Neural progenitor cell (in vitro differentiated cells): ENCODE measurements at regions not wholly inside any gene's neighbourhood (a gene's known extent, or its start where the extent isn't known, plus 50 kb on each side); places are given as distances from the start of the nearest gene placed in this dataset.

Experiments used
- DNase-seq: peaks from one replicate; pipeline ENCODE4 v3.0.0-alpha.2; 2016; ENCODE audit warnings: low spot score
- H2AFZ ChIP-seq: fragments of 200-600 bp; sonication (generic); replicated peaks from 2 replicates; pipeline ENCODE4 v1.6.1; 2016; ENCODE audit warnings: antibody characterized with exemption
- H3F3A ChIP-seq: fragments of 200-600 bp; sonication (generic); 2 replicates; pipeline ENCODE4 v1.6.1; 2016; ENCODE audit warnings: antibody characterized with exemption, low read depth
- H3K27ac ChIP-seq: fragments of 200-600 bp; sonication (generic); 2 replicates; pipeline ENCODE4 v1.5.1; 2016; ENCODE audit warnings: mild to moderate bottlenecking
- H3K27me3 ChIP-seq: fragments of 200-600 bp; sonication (generic); 2 replicates; pipeline ENCODE4 v1.6.1; 2016; ENCODE audit warnings: mild to moderate bottlenecking, moderate library complexity
- H3K36me3 ChIP-seq: fragments of 200-600 bp; sonication (generic); 2 replicates; pipeline ENCODE4 v1.5.1; 2016
- H3K4me1 ChIP-seq: fragments of 200-600 bp; sonication (generic); 2 replicates; pipeline ENCODE4 v1.6.1; 2016; ENCODE audit warnings: mixed run types
- H3K4me2 ChIP-seq: fragments of 200-600 bp; sonication (generic); 2 replicates; pipeline ENCODE4 v1.6.1; 2016
- H3K4me3 ChIP-seq: fragments of 200-600 bp; sonication (generic); 2 replicates; pipeline ENCODE4 v1.5.1; 2016
- H3K79me2 ChIP-seq: fragments of 200-600 bp; sonication (generic); 2 replicates; pipeline ENCODE4 v1.6.1; 2016; ENCODE audit warnings: low read depth
- H3K9ac ChIP-seq: fragments of 200-600 bp; sonication (generic); 2 replicates; pipeline ENCODE4 v1.6.1; 2016
- H3K9me3 ChIP-seq: fragments of 200-600 bp; sonication (generic); 2 replicates; pipeline ENCODE4 v1.5.1; 2016; ENCODE audit warnings: low read depth
- H4K20me1 ChIP-seq: fragments of 200-600 bp; sonication (generic); 2 replicates; pipeline ENCODE4 v1.6.1; 2016; ENCODE audit warnings: low read depth
- H3K27ac Mint-ChIP-seq: 3 replicates; pipeline ENCODE4 v1.8.0; 2021; ENCODE audit warnings: mixed read lengths
- H3K27me3 Mint-ChIP-seq: 2 replicates; pipeline ENCODE4 v1.8.0; 2022; ENCODE audit warnings: low read depth, mild to moderate bottlenecking, inconsistent platforms, moderate library complexity, mixed read lengths; ENCODE audit not compliant: insufficient read depth
- H3K36me3 Mint-ChIP-seq: 3 replicates; pipeline ENCODE4 v1.8.0; 2021; ENCODE audit warnings: mixed read lengths
- H3K4me1 Mint-ChIP-seq: 3 replicates; pipeline ENCODE4 v1.8.0; 2021; ENCODE audit warnings: mixed read lengths
- H3K4me3 Mint-ChIP-seq: 3 replicates; pipeline ENCODE4 v1.8.0; 2021; ENCODE audit warnings: mild to moderate bottlenecking, moderate library complexity, mixed read lengths
- H3K9me3 Mint-ChIP-seq: 3 replicates; pipeline ENCODE4 v1.8.0; 2020; ENCODE audit warnings: mixed read lengths
- EZH2 ChIP-seq: fragments of 200-600 bp; sonication (generic); IDR thresholded peaks from 2 replicates; pipeline ENCODE4 v1.6.1; 2017; ENCODE audit warnings: antibody characterized with exemption, mild to moderate bottlenecking, moderate library complexity
- EZH2phosphoT487 ChIP-seq: fragments of 200-600 bp; sonication (generic); IDR thresholded peaks from 2 replicates; pipeline ENCODE4 v1.6.1; 2017; ENCODE audit warnings: antibody characterized with exemption
- TF ChIP-seq, protein P1 (sequence below): fragments of 200-600 bp; sonication (generic); IDR thresholded peaks from 2 replicates; pipeline ENCODE4 v1.5.1; 2017; ENCODE audit warnings: antibody characterized with exemption, mild to moderate bottlenecking

DNA sequence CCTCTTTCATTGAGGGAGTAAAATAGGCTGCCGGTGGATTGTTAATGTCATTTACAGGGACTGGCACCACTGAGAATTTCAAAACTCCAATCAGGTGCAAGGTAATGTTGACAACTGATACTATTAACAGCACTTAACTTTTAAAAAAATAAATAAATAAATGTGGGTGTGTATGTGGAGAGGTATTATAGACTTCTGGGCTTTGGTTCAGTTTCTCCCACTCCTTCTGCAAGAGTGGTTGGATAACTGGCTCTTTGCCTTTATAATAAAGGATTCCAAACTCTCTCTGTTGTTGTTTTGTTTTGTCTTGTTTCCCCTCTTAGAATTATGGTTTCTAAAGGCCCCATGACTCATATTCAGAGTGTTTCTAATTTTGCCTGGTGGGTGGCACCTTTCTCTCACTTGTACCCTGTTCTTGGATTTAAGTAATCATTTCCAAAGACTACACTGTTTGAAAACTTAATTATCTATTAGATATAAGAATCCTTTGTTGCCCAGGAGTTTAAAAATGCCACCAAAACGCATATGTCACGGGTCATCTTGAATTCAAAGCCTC lies 151.6 kb upstream of the ARID2 start:
- Histone ChIP-seq H3K27ac (no peak overlapping the region), H3K36me3 (no peaks in the 10 kb centered on the region), H3K4me3 (no peak overlapping the region), H3F3A (no peaks in the 10 kb centered on the region), H3K9me3 (no peaks in the 10 kb centered on the region), H3K9ac (no peak overlapping the region), H3K4me2 (no peak overlapping the region), H3K4me1 (peaks cover 10% of the 10 kb centered on the region), H3K27me3 (no peaks in the 10 kb centered on the region), H3K79me2 (no peaks in the 10 kb centered on the region), H2AFZ (no peak overlapping the region), H4K20me1 (no peaks in the 10 kb centered on the region)
- DNase-seq: no peak
- no peak overlapping the region for H3K27ac Mint-ChIP-seq
- no peak overlapping the region for H3K4me3 Mint-ChIP-seq
- no peaks in the 10 kb centered on the region for H3K4me1 Mint-ChIP-seq
- peaks cover 10% of the 10 kb centered on the region for H3K27me3 Mint-ChIP-seq
- H3K9me3 Mint-ChIP-seq: no peaks in the 10 kb centered on the region
- TF ChIP-seq, protein P1, sequence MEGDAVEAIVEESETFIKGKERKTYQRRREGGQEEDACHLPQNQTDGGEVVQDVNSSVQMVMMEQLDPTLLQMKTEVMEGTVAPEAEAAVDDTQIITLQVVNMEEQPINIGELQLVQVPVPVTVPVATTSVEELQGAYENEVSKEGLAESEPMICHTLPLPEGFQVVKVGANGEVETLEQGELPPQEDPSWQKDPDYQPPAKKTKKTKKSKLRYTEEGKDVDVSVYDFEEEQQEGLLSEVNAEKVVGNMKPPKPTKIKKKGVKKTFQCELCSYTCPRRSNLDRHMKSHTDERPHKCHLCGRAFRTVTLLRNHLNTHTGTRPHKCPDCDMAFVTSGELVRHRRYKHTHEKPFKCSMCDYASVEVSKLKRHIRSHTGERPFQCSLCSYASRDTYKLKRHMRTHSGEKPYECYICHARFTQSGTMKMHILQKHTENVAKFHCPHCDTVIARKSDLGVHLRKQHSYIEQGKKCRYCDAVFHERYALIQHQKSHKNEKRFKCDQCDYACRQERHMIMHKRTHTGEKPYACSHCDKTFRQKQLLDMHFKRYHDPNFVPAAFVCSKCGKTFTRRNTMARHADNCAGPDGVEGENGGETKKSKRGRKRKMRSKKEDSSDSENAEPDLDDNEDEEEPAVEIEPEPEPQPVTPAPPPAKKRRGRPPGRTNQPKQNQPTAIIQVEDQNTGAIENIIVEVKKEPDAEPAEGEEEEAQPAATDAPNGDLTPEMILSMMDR: no peak
- TF ChIP-seq EZH2 (no peak), EZH2phosphoT487 (no peak)
- H3K36me3 Mint-ChIP-seq: no peaks in the 10 kb centered on the region

DNA sequence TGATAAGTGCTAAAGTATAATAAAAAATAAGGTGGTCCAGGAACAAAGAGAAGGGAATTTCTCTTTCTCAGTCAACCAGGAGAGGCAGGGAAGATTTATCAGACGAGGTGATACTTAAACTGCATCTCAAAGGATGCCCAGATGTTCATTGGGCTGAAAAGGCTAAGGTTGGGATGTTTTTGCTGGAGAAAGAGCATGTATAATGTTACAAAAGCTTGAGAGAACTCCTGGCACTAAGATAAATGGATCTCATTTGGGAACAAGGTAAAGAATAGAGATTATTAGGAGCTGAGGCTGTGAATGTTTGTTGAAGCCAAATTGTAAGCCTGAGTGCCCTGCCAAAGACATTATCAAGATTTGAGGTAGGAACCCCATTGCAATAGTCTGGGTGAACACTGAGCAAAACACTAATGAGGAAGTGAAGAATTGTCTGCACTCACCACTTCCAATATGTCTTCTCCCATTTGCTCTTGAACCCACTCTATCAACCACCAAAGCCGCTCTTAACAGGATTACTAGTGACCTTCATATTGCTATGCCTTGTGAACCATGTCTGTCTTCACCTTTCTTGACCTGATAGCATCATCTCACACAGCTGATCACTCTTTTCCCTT lies 149.0 kb upstream of the ARID2 start:
- no peaks in the 10 kb centered on the region for H3K9me3 Mint-ChIP-seq
- peaks cover 15% of the 10 kb centered on the region for H3K27me3 Mint-ChIP-seq
- Histone ChIP-seq H3K9ac (no peak overlapping the region), H3K36me3 (no peaks in the 10 kb centered on the region), H3K27me3 (no peaks in the 10 kb centered on the region), H2AFZ (no peak overlapping the region), H3F3A (no peaks in the 10 kb centered on the region), H3K4me1 (peaks cover 11% of the 10 kb centered on the region), H4K20me1 (no peaks in the 10 kb centered on the region), H3K9me3 (no peaks in the 10 kb centered on the region), H3K4me2 (no peak overlapping the region), H3K27ac (no peak overlapping the region), H3K4me3 (no peak overlapping the region), H3K79me2 (no peaks in the 10 kb centered on the region)
- no peak overlapping the region for H3K27ac Mint-ChIP-seq
- TF ChIP-seq EZH2phosphoT487 (no peak), EZH2 (no peak)
- TF ChIP-seq, protein P1: no peak
- no peaks in the 10 kb centered on the region for H3K36me3 Mint-ChIP-seq
- H3K4me1 Mint-ChIP-seq: no peaks in the 10 kb centered on the region
- DNase-seq: no peak
- H3K4me3 Mint-ChIP-seq: no peak overlapping the region

DNA sequence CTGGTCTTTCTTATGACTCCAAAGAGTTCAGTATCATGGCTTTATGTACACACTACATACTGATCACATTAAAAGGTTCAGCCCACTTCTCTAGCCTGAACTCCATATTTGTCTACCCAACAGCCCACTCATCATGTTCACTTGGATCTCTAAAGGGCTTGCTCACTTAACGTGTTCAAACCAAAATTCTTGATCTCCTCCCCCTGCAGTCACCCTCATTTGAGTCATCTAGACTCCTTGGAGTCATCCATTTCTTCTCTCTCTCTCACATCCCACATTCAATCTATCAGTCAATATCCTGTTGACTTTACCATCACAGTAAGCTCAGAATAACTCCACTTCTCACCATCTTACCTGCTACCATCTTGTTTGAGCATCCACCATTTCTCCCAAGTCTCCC lies 148.4 kb upstream of the ARID2 start:
- Histone ChIP-seq H3K9ac (no peak overlapping the region), H3K27ac (no peak overlapping the region), H3K9me3 (no peaks in the 10 kb centered on the region), H3K36me3 (no peaks in the 10 kb centered on the region), H3K4me2 (no peak overlapping the region), H4K20me1 (no peaks in the 10 kb centered on the region), H3K27me3 (no peaks in the 10 kb centered on the region), H2AFZ (no peak overlapping the region), H3K4me3 (no peak overlapping the region), H3K4me1 (peaks cover 11% of the 10 kb centered on the region), H3F3A (no peaks in the 10 kb centered on the region), H3K79me2 (no peaks in the 10 kb centered on the region)
- Mint-ChIP-seq H3K9me3 (no peaks in the 10 kb centered on the region), H3K4me3 (no peak overlapping the region), H3K36me3 (no peaks in the 10 kb centered on the region), H3K27me3 (peaks cover 12% of the 10 kb centered on the region), H3K27ac (no peak overlapping the region), H3K4me1 (no peaks in the 10 kb centered on the region)
- TF ChIP-seq EZH2: no peak
- TF ChIP-seq, protein P1: no peak
- no peak for TF ChIP-seq EZH2phosphoT487
- no peak for DNase-seq
